ENCODE measurements at regions not wholly inside any gene's neighbourhood (a gene's known extent, or its start where the extent isn't known, plus 50 kb on each side); places are given as distances from the start of the nearest gene placed in this dataset.

GRCh38 chr3:16658004-16658924 lies 53.0 kb upstream of the DAZL start:
- DNase-seq: no peak

- no peak for DNase-seq
Observed at GRCh38 chr3:16658925-16659793, 53.9 kb upstream of the DAZL start.

DNA sequence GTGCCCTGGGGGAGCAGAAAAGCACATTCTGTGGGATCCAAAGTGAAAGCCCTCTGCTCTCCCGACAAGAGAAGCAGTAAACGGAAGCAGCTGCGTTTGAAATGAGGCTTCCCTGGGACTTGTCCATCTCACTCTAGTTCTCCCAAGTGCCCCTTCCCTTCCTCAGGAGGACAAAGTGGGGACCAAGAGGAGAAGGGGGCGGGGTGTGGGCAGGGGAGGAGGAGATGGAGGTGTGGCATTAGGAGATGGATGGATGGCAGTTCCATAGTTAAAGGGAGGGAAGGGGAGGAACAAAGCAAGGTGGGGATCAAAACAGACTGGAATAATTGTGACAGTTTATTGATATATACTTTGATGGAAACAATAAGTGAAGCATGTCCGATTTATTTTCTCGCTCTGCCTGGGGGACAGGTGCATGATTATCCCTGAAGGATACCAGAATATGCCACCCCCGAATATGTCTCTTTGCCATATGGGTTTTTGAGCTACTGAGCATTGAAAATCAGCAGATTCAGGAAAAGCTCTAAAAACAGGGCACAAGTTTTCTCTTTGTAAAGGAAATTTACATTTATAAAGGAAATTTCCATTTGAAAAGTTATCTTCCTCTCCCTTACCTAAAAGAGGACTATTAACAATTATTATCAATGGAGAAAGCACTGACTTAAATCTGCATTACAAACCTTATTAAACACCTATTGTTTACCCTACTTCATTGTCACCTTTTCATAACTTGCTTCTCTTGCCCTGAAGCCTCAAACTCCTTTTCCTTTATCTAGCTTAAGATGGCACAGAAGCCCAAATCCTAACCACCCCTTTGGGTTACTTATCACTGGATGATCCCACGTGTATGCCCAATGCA lies 58.9 kb upstream of the DAZL start:
- DNase-seq: no peak

GRCh38 chr3:16665282-16665741 lies 60.1 kb upstream of the DAZL start:
- no peak for DNase-seq

GRCh38 chr3:16666206-16666605 lies 61.0 kb upstream of the DAZL start:
- no peak for DNase-seq

- no peak for DNase-seq
Observed at GRCh38 chr3:16667633-16668032, 62.4 kb upstream of the DAZL start.

DNA sequence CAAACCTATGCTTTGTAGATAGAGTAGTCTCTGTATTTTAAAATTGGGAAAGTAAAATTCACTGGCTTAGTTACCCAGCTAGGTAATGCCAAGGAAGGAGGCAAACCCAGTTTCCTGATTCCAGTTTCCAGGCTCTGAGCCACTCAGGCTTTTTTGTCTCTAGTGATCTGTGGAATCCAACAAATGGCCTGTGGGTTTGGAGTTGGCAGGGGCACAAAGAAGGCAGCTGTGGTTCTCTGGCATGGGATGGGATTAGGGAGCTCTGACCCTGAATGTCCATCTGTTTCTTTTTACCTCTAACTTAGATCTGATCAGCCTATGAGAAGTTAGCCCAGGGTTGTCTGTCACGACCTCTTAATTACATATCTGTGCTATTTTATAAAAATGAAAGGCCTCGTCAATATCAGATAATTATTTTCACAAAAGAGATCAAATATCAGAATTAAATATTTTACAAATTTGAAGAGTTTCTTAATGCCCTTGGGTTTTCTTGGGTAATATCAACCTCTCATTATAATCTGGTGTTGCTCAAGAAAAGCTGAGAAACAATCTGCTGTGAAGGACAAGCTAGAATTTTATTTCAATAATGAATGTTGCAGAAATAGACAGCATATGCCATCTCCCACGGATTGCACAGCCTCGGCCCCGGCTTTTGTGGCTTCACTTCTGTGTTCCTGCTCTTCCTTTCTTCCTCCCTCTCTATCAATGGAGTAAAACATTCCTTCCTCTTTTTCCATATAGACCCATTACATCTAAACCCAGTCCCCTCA lies 63.7 kb upstream of the DAZL start:
- no peak for DNase-seq

- DNase-seq: no peak
Observed at GRCh38 chr3:16670191-16670590, 65.0 kb upstream of the DAZL start.

- DNase-seq: no peak
Observed at GRCh38 chr3:16671690-16672089, 66.5 kb upstream of the DAZL start.

DNA sequence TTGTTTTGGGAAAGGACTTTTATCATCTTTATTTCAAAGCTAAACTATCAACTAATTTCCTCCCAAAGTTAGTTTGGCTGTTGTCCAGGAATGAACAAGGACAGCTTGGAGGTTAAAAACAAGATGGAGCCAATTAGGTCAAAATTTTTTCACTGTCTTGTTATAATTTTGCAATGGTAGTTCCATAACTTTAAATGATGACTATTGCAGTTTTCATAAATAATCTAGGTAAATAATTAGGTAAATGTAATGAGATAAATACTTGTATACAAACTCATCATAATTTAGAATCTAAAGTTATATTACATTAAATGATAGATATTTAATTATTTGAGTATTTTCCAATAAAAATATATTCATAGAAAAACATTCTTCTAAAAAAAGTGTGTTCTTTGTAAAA lies 68.3 kb upstream of the DAZL start:
- DNase-seq: no peak

GRCh38 chr3:16675805-16676204 lies 70.6 kb upstream of the DAZL start:
- DNase-seq: no peak

DNA sequence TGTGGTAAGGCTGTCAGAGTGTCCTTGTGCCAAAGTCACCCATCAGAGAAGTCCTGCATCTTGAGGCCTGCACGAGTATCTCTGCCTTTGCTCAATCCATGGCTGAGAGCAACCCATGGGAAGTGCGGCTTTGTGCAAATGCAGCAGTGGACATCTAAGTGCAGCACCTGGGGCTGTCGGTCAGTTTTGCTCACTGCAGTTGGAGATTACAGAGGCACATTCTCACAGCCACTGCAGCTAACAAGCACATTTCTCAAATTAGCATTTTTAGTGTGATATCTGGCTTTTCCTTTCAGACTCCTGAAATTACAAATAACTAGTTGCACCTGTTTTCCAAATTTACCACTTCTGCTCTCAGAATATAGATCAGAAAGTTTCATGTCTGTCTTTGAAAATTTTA lies 81.5 kb upstream of the DAZL start:
- DNase-seq: no peak

DNA sequence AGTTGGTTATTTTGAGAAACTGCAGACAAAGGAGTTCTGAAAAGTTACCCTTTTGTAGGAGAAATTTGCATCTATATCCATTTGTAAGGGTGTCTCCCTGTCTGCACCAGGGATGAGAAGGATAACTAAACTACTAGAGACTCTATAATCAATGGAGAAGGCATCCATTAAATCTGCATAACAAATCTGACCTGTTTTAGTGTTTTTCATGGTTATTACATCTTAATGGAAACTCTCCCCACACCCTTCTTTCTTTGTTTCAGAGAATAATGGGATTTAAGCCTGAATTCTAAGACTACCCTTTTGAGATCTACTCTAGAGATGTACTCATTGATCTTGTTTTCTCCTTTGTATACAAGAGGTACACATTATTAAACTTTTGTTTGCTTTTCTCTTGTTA lies 82.0 kb upstream of the DAZL start:
- DNase-seq: no peak

GRCh38 chr3:16692486-16693344 lies 87.5 kb upstream of the DAZL start:
- no peak for DNase-seq

- no peak for DNase-seq
Observed at GRCh38 chr3:16693820-16694219, 88.6 kb upstream of the DAZL start.

DNA sequence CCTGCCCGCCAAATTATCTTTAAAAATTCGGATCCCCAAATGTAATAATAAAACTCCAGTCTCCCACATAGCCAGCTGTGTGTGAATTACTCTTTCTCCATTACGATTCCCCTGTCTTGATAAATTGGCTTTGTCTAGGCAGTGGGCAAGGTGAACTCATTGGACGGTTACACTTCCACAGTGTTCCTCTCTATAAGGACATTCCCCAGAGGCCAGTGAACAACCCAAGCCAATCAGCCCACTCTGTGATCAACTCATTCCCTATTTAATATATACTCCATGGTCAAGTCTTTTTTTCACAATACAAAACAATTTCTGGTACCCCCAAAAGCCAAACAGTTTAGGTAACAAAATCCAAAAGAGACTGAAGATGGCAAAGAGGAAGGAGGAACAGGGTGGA lies 90.5 kb upstream of the DAZL start:
- DNase-seq: no peak

DNA sequence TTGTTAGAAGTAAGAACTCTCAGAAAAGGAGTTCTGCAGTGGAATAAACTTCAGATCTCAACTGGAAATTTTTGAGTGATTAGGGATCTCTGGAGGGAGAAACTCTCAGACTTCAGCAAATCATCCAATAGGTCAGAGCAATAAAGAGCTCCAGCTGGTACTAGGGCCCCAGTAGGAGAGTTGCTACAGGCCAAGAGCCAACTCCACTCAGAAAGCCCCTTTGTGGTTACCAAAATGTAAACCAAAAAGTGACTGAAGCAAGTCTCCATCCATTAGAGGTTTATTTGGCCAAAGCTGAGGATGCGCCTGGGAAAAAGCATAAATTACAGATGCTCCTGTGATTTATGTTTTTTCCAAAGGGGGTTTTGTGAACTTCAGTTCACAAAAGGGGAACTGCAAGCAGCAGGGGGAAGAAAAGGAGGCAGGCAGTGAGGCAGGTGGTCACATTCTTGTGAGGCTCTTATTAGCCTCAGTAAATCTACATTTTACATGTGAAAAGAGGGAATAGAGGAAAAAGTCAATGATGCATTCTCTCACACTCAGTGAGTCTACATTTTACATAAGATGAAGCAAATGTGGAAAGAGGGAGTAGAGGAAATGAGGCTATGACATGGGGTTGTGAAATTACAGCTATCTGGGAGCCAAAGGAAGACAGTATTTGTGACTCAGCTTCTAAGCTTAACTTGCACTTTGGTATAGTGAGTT lies 92.4 kb upstream of the DAZL start:
- no peak for DNase-seq

DNA sequence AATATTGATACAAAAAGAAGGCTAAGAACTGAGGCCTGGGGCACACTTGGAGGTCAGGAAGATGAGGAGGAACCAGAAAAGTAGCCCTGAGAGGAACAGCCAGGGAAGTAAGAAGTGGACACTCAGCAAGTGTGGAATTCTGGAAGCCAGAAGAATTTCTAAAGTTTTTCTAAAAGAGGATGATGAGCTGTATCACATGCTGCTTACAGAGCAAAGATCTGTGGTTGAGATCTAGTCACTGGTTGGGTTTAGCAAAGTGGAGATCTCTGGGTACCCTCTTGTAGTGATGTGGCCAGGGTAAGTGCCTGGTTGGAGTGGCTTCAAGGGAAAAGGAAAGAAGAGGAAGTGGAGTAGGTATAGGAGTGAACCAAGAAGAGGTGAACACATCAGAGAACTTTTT lies 95.4 kb upstream of the DAZL start:
- no peak for DNase-seq

GRCh38 chr3:16704941-16705340 lies 99.7 kb upstream of the DAZL start:
- DNase-seq: no peak

DNA sequence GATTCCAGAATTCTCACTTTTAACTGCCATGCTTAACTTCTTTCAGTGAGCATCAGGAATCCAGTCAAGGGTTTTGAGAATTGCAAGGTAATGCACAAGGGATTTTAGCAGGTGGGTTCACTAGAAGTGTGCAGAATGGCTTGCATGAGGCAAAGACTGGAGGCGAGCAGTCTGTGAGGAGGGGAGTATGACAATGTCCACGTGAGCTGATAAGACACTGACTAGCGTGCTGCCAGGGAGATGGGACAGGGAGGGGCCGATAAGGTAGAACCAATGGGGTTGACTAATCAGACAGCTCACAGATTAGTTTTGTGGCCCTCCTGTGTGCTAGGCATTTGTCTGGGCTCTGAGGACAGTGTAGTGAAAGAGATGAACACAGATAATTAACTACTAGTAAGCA lies 102.0 kb upstream of the DAZL start:
- no peak for DNase-seq

- no peak for DNase-seq
Observed at GRCh38 chr3:16708285-16708684, 103.1 kb upstream of the DAZL start.
